ENCODE measurements at regions not wholly inside any gene's neighbourhood (a gene's known extent, or its start where the extent isn't known, plus 50 kb on each side); places are given as distances from the start of the nearest gene placed in this dataset.
"Not testable (repeated sequence)": the region's sequence is repeated elsewhere in the genome, so short reads cannot be mapped to it uniquely, and the experiment has no call there.

- Histone ChIP-seq H3K27me3 (ENCODE audit: control insufficient read depth in 1 of 2, insufficient read depth in 2 of 2, low read length in 2 of 2) (no peaks in the 10 kb centered on the region), H3K27ac (ENCODE audit: low read length) (no peak overlapping the region), H3K9me3 (ENCODE audit: control insufficient read depth in 2 of 2, low read length in 2 of 2) (no peaks in the 10 kb centered on the region), H3K4me3 (ENCODE audit: low read length in 2 of 2) (no peak overlapping the region), H3K36me3 (ENCODE audit: control insufficient read depth in 2 of 2, insufficient read depth in 2 of 2, low read length in 2 of 2) (no peaks in the 10 kb centered on the region), H3K9ac (ENCODE audit: low read length in 2 of 2) (no peak overlapping the region), H3K4me1 (ENCODE audit: control insufficient read depth, insufficient read depth, low read length) (no peaks in the 10 kb centered on the region)
Observed at GRCh38 chrX:5716666-5717065, 512.0 kb downstream of the NLGN4X start.

GRCh38 chrX:5708251-5708650 is 520.4 kb downstream of the NLGN4X start:
- no peak overlapping the region for H3K9ac ChIP-seq (ENCODE audit: low read length in 2 of 2)
- no peak overlapping the region for H3K4me3 ChIP-seq (ENCODE audit: low read length in 2 of 2)
- no peaks in the 10 kb centered on the region for H3K36me3 ChIP-seq (ENCODE audit: control insufficient read depth in 2 of 2, insufficient read depth in 2 of 2, low read length in 2 of 2)
- H3K4me1 ChIP-seq (ENCODE audit: control insufficient read depth, insufficient read depth, low read length) = no peaks in the 10 kb centered on the region
- H3K27ac ChIP-seq (ENCODE audit: low read length) = no peak overlapping the region
- no peaks in the 10 kb centered on the region for H3K27me3 ChIP-seq (ENCODE audit: control insufficient read depth in 1 of 2, insufficient read depth in 2 of 2, low read length in 2 of 2)
- no peaks in the 10 kb centered on the region for H3K9me3 ChIP-seq (ENCODE audit: control insufficient read depth in 2 of 2, low read length in 2 of 2)

GRCh38 chrX:5702890-5703289 is 525.8 kb downstream of the NLGN4X start:
- H3K36me3 ChIP-seq (ENCODE audit: control insufficient read depth in 2 of 2, insufficient read depth in 2 of 2, low read length in 2 of 2) = no peaks in the 10 kb centered on the region
- no peak overlapping the region for H3K27ac ChIP-seq (ENCODE audit: low read length)
- no peak overlapping the region for H3K9ac ChIP-seq (ENCODE audit: low read length in 2 of 2)
- H3K4me3 ChIP-seq (ENCODE audit: low read length in 2 of 2) = no peak overlapping the region
- no peaks in the 10 kb centered on the region for H3K9me3 ChIP-seq (ENCODE audit: control insufficient read depth in 2 of 2, low read length in 2 of 2)
- H3K4me1 ChIP-seq (ENCODE audit: control insufficient read depth, insufficient read depth, low read length) = no peaks in the 10 kb centered on the region
- no peaks in the 10 kb centered on the region for H3K27me3 ChIP-seq (ENCODE audit: control insufficient read depth in 1 of 2, insufficient read depth in 2 of 2, low read length in 2 of 2)

GRCh38 chrX:5695971-5696370 is 532.7 kb downstream of the NLGN4X start:
- H3K9ac ChIP-seq (ENCODE audit: low read length in 2 of 2) = no peak overlapping the region
- H3K27me3 ChIP-seq (ENCODE audit: control insufficient read depth in 1 of 2, insufficient read depth in 2 of 2, low read length in 2 of 2) = no peaks in the 10 kb centered on the region
- H3K4me3 ChIP-seq (ENCODE audit: low read length in 2 of 2) = no peak overlapping the region
- no peaks in the 10 kb centered on the region for H3K4me1 ChIP-seq (ENCODE audit: control insufficient read depth, insufficient read depth, low read length)
- H3K27ac ChIP-seq (ENCODE audit: low read length) = no peak overlapping the region
- H3K36me3 ChIP-seq (ENCODE audit: control insufficient read depth in 2 of 2, insufficient read depth in 2 of 2, low read length in 2 of 2) = no peaks in the 10 kb centered on the region
- no peaks in the 10 kb centered on the region for H3K9me3 ChIP-seq (ENCODE audit: control insufficient read depth in 2 of 2, low read length in 2 of 2)

GRCh38 chrX:5683996-5684395 is 544.7 kb downstream of the NLGN4X start:
- no peak overlapping the region for H3K27ac ChIP-seq (ENCODE audit: low read length)
- H3K4me3 ChIP-seq (ENCODE audit: low read length in 2 of 2) = no peak overlapping the region
- H3K9ac ChIP-seq (ENCODE audit: low read length in 2 of 2) = no peak overlapping the region
- no peaks in the 10 kb centered on the region for H3K9me3 ChIP-seq (ENCODE audit: control insufficient read depth in 2 of 2, low read length in 2 of 2)
- H3K27me3 ChIP-seq (ENCODE audit: control insufficient read depth in 1 of 2, insufficient read depth in 2 of 2, low read length in 2 of 2) = no peaks in the 10 kb centered on the region
- H3K4me1 ChIP-seq (ENCODE audit: control insufficient read depth, insufficient read depth, low read length) = no peaks in the 10 kb centered on the region
- H3K36me3 ChIP-seq (ENCODE audit: control insufficient read depth in 2 of 2, insufficient read depth in 2 of 2, low read length in 2 of 2) = no peaks in the 10 kb centered on the region

GRCh38 chrX:5681159-5681558 is 547.5 kb downstream of the NLGN4X start:
- H3K9ac ChIP-seq (ENCODE audit: low read length in 2 of 2) = no peak overlapping the region
- H3K4me3 ChIP-seq (ENCODE audit: low read length in 2 of 2) = no peak overlapping the region
- H3K36me3 ChIP-seq (ENCODE audit: control insufficient read depth in 2 of 2, insufficient read depth in 2 of 2, low read length in 2 of 2) = no peaks in the 10 kb centered on the region
- no peaks in the 10 kb centered on the region for H3K4me1 ChIP-seq (ENCODE audit: control insufficient read depth, insufficient read depth, low read length)
- H3K27me3 ChIP-seq (ENCODE audit: control insufficient read depth in 1 of 2, insufficient read depth in 2 of 2, low read length in 2 of 2) = no peaks in the 10 kb centered on the region
- no peak overlapping the region for H3K27ac ChIP-seq (ENCODE audit: low read length)
- H3K9me3 ChIP-seq (ENCODE audit: control insufficient read depth in 2 of 2, low read length in 2 of 2) = no peaks in the 10 kb centered on the region

- Histone ChIP-seq H3K4me1 (ENCODE audit: control insufficient read depth, insufficient read depth, low read length) (no peaks in the 10 kb centered on the region), H3K36me3 (ENCODE audit: control insufficient read depth in 2 of 2, insufficient read depth in 2 of 2, low read length in 2 of 2) (no peaks in the 10 kb centered on the region), H3K9ac (ENCODE audit: low read length in 2 of 2) (no peak overlapping the region), H3K27ac (ENCODE audit: low read length) (no peak overlapping the region), H3K4me3 (ENCODE audit: low read length in 2 of 2) (no peak overlapping the region), H3K9me3 (ENCODE audit: control insufficient read depth in 2 of 2, low read length in 2 of 2) (peaks cover 0 to 2% of the 10 kb centered on the region in 2 donors), H3K27me3 (ENCODE audit: control insufficient read depth in 1 of 2, insufficient read depth in 2 of 2, low read length in 2 of 2) (no peaks in the 10 kb centered on the region)
Observed at GRCh38 chrX:5674036-5674435, 554.6 kb downstream of the NLGN4X start.

- H3K4me1 ChIP-seq (ENCODE audit: control insufficient read depth, insufficient read depth, low read length) = no peaks in the 10 kb centered on the region
- no peak overlapping the region for H3K9ac ChIP-seq (ENCODE audit: low read length in 2 of 2)
- peaks cover 0 to 3% of the 10 kb centered on the region in 2 donors for H3K9me3 ChIP-seq (ENCODE audit: control insufficient read depth in 2 of 2, low read length in 2 of 2)
Observed at GRCh38 chrX:5672099-5672498, 556.6 kb downstream of the NLGN4X start.

GRCh38 chrX:5666689-5667088 is 562.0 kb downstream of the NLGN4X start:
- not testable (repeated sequence) for H3K4me3 ChIP-seq (ENCODE audit: low read length in 2 of 2); H3K9me3 ChIP-seq (ENCODE audit: control insufficient read depth in 2 of 2, low read length in 2 of 2); H3K36me3 ChIP-seq (ENCODE audit: control insufficient read depth in 2 of 2, insufficient read depth in 2 of 2, low read length in 2 of 2); H3K4me1 ChIP-seq (ENCODE audit: control insufficient read depth, insufficient read depth, low read length); H3K9ac ChIP-seq (ENCODE audit: low read length in 2 of 2); H3K27ac ChIP-seq (ENCODE audit: low read length); H3K27me3 ChIP-seq (ENCODE audit: control insufficient read depth in 1 of 2, insufficient read depth in 2 of 2, low read length in 2 of 2)

More at GRCh38 chrX:5672099-5672498, 556.6 kb downstream of the NLGN4X start:
- no peak overlapping the region for H3K4me3 ChIP-seq (ENCODE audit: low read length in 2 of 2)
- H3K36me3 ChIP-seq (ENCODE audit: control insufficient read depth in 2 of 2, insufficient read depth in 2 of 2, low read length in 2 of 2) = no peaks in the 10 kb centered on the region
- H3K27me3 ChIP-seq (ENCODE audit: control insufficient read depth in 1 of 2, insufficient read depth in 2 of 2, low read length in 2 of 2) = no peaks in the 10 kb centered on the region
- H3K27ac ChIP-seq (ENCODE audit: low read length) = no peak overlapping the region

- H3K9ac ChIP-seq (ENCODE audit: low read length in 2 of 2) = no peak overlapping the region
- H3K36me3 ChIP-seq (ENCODE audit: control insufficient read depth in 2 of 2, insufficient read depth in 2 of 2, low read length in 2 of 2) = no peaks in the 10 kb centered on the region
- no peaks in the 10 kb centered on the region for H3K4me1 ChIP-seq (ENCODE audit: control insufficient read depth, insufficient read depth, low read length)
- no peaks in the 10 kb centered on the region for H3K27me3 ChIP-seq (ENCODE audit: control insufficient read depth in 1 of 2, insufficient read depth in 2 of 2, low read length in 2 of 2)
- no peak overlapping the region for H3K27ac ChIP-seq (ENCODE audit: low read length)
- H3K9me3 ChIP-seq (ENCODE audit: control insufficient read depth in 2 of 2, low read length in 2 of 2) = peaks cover 0 to 3% of the 10 kb centered on the region in 2 donors
- no peak overlapping the region for H3K4me3 ChIP-seq (ENCODE audit: low read length in 2 of 2)
Observed at GRCh38 chrX:5656544-5656943, 572.1 kb downstream of the NLGN4X start.

- Histone ChIP-seq H3K4me1 (ENCODE audit: control insufficient read depth, insufficient read depth, low read length) (no peaks in the 10 kb centered on the region), H3K9me3 (ENCODE audit: control insufficient read depth in 2 of 2, low read length in 2 of 2) (no peaks in the 10 kb centered on the region), H3K4me3 (ENCODE audit: low read length in 2 of 2) (no peak overlapping the region), H3K27me3 (ENCODE audit: control insufficient read depth in 1 of 2, insufficient read depth in 2 of 2, low read length in 2 of 2) (no peaks in the 10 kb centered on the region), H3K36me3 (ENCODE audit: control insufficient read depth in 2 of 2, insufficient read depth in 2 of 2, low read length in 2 of 2) (no peaks in the 10 kb centered on the region), H3K27ac (ENCODE audit: low read length) (no peak overlapping the region), H3K9ac (ENCODE audit: low read length in 2 of 2) (no peak overlapping the region)
Observed at GRCh38 chrX:5650904-5651303, 577.8 kb downstream of the NLGN4X start.

Data from stomach smooth muscle (tissue), 2 donors.